HG03103 (cell line): ENCODE measurements at regions not wholly inside any gene's neighbourhood (a gene's known extent, or its start where the extent isn't known, plus 50 kb on each side); places are given as distances from the start of the nearest gene placed in this dataset.
"Not testable (repeated sequence)": the region's sequence is repeated elsewhere in the genome, so short reads cannot be mapped to it uniquely, and the experiment has no call there.

ENCODE experiments used
- ATAC-seq: cut with Tn5 transposase; IDR thresholded peaks from one replicate; pipeline ENCODE4 v1.9.1; 2021; ENCODE audit warnings: low read depth; ENCODE audit not compliant: unreplicated experiment

GRCh38 chr1:219560856-219561255 is 52.0 kb downstream of the ZC3H11B start:
- ATAC-seq = no peak

- ATAC-seq = no peak
These were observed 53.0 kb downstream of the ZC3H11B start for GRCh38 chr1:219559899-219560298.

- ATAC-seq = no peak
These were observed 57.1 kb downstream of the ZC3H11B start for GRCh38 chr1:219555806-219556205.

GRCh38 chr1:219555031-219555692 is 57.7 kb downstream of the ZC3H11B start:
- no peak for ATAC-seq

GRCh38 chr1:219553934-219554502 is 58.9 kb downstream of the ZC3H11B start:
- ATAC-seq = no peak

- ATAC-seq = no peak
These were observed 62.7 kb downstream of the ZC3H11B start for GRCh38 chr1:219550201-219550600.

GRCh38 chr1:219549215-219549614 is 63.7 kb downstream of the ZC3H11B start:
- ATAC-seq = no peak

- no peak for ATAC-seq
These were observed 64.5 kb downstream of the ZC3H11B start for GRCh38 chr1:219548386-219548785.

GRCh38 chr1:219545756-219546155 is 67.1 kb downstream of the ZC3H11B start:
- ATAC-seq = not testable (repeated sequence)

- no peak for ATAC-seq
These were observed 68.6 kb downstream of the ZC3H11B start for GRCh38 chr1:219544163-219544846.

GRCh38 chr1:219542828-219543518 is 69.9 kb downstream of the ZC3H11B start:
- ATAC-seq = no peak

GRCh38 chr1:219541946-219542345 is 71.0 kb downstream of the ZC3H11B start:
- ATAC-seq = no peak

- ATAC-seq = no peak
These were observed 73.2 kb downstream of the ZC3H11B start for GRCh38 chr1:219539645-219540254.

GRCh38 chr1:219538886-219539285 is 74.0 kb downstream of the ZC3H11B start:
- ATAC-seq = no peak

- no peak for ATAC-seq
These were observed 75.7 kb downstream of the ZC3H11B start for GRCh38 chr1:219537223-219537631.

GRCh38 chr1:219536038-219536437 is 76.9 kb downstream of the ZC3H11B start:
- no peak for ATAC-seq

- no peak for ATAC-seq
These were observed 77.9 kb downstream of the ZC3H11B start for GRCh38 chr1:219534991-219535390.

GRCh38 chr1:219533280-219533679 is 79.6 kb downstream of the ZC3H11B start:
- no peak for ATAC-seq

GRCh38 chr1:219529116-219529515 is 83.8 kb downstream of the ZC3H11B start:
- ATAC-seq = no peak

- ATAC-seq = no peak
These were observed 84.3 kb downstream of the ZC3H11B start for GRCh38 chr1:219528633-219529032.

GRCh38 chr1:219527994-219528393 is 84.9 kb downstream of the ZC3H11B start:
- ATAC-seq = no peak
